Suprapubic skin (tissue), 3 donors: ENCODE measurements at regions not wholly inside any gene's neighbourhood (a gene's known extent, or its start where the extent isn't known, plus 50 kb on each side); places are given as distances from the start of the nearest gene placed in this dataset.

Experiments used
- CTCF ChIP-seq, 2 donors: fragments of 200-600 bp in 1 of 2; fragments of 450-650 bp in 1 of 2; sonication (generic) in 1 of 2; IDR thresholded peaks; one replicate each; pipeline ENCODE4 v1.5.1; 2016 to 2019; ENCODE audit warnings: antibody characterized with exemption in 2 of 2, mild to moderate bottlenecking in 1 of 2, moderate library complexity in 1 of 2
- POLR2A ChIP-seq, 2 donors: fragments of 450-650 bp; IDR thresholded peaks; one replicate each; pipeline ENCODE4 v1.6.1; 2017; ENCODE audit warnings: antibody characterized with exemption in 2 of 2, mild to moderate bottlenecking in 2 of 2, moderate library complexity in 2 of 2

- TF ChIP-seq CTCF (IDR thresholded peaks at IDR 0.05) (no peak), POLR2A (IDR thresholded peaks at IDR 0.05) (no peak)
These were observed 101.2 kb upstream of the SEC11C start for GRCh38 chr18:59038295-59039039.
